C1 segment of cervical spinal cord (tissue), 14 donors: ENCODE measurements at regions not wholly inside any gene's neighbourhood (a gene's known extent, or its start where the extent isn't known, plus 50 kb on each side); places are given as distances from the start of the nearest gene placed in this dataset.

Experiments used
- DNase-seq, 14 donors: peaks; one replicate each; lab custom pipeline; 2025; lab: John Stamatoyannopoulos, UW

- no peak for DNase-seq
Measured at GRCh38 chr5:160903551-160903950, 51.5 kb upstream of the ATP10B start.

- DNase-seq: no peak
Measured at GRCh38 chr5:160903076-160903475, 51.1 kb upstream of the ATP10B start.
